HG02852 (cell line): ENCODE measurements at regions not wholly inside any gene's neighbourhood (a gene's known extent, or its start where the extent isn't known, plus 50 kb on each side); places are given as distances from the start of the nearest gene placed in this dataset.
"Not testable (repeated sequence)": the region's sequence is repeated elsewhere in the genome, so short reads cannot be mapped to it uniquely, and the experiment has no call there.

ENCODE experiments used
- ATAC-seq: cut with Tn5 transposase; IDR thresholded peaks from one replicate; pipeline ENCODE4 v1.9.1; 2021; ENCODE audit warnings: mild to moderate bottlenecking, moderate library complexity; ENCODE audit not compliant: unreplicated experiment

DNA sequence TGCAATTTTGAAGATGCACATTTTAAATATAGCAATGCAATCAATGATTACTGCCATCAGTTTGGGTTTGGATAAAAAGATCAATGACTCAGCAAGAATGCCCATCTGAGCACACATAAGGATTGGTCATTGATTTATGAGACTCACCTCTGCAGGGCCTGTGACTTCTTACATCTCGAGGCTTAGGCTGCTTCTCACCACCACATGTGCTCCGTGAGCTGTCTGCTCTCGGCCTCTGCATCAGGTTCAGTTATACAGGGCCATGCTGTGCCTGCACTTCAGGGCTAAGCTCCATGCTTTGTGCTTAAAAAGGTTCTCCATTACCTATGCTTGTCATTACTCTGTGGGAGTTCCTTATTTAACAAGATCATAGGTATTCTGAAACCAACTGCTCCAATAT is 887.5 kb downstream of the DIPK2A start:
- no peak for ATAC-seq

DNA sequence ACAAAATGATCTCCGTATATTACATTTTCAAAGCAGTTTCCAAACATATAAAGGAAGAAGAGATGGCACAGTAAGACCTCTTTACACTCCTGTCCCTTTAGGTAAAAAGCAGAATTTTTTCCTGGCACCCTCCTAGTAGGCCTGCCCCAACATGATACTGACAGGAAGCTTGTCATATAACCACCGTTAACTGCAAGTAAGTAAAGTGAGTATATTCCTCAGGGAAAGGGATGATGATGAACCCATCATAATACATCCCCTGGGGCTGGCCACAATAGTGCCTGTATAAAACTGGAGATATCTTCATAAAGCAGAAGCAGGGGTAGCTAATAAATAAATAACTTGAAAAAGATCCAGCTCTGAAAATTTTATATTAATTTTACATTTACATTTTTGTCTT is 893.0 kb downstream of the DIPK2A start:
- ATAC-seq = no peak

DNA sequence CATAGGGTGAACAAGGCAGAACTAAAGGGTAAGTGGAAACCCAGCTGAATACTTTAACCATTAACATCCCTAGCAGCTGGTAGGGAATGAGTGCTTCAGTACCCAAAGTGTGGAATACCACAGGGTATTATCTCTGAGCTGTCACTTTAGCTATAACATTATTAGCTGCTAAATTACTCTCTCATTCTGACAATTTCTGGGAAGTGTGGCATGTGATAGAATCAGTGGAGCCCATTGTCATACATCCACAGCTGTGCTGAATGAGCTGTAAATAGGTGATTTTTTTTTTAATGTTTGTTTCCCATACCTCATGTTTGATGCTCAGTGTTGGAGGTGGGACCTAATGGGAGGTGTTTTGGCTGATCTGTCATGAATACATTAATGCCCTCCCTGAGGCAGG is 894.3 kb downstream of the DIPK2A start:
- no peak for ATAC-seq

DNA sequence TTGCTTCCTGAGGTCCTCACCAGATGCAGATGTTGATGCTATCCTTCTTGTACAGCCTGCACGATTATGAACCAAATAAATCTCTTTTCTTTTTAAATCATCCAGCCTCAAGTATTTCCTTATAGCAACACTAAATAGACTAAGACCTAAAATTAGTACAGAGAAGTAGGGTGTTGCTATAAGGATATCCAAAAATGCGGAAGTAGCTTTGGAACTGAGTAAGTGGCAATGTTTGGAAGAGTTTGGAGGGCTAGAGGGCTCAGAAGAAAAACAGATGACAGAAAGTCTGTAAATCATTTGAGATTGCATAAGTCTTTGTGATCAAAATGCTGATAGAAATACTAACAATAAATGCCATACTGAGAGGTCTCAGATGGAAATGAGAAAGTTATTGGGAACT is 894.9 kb downstream of the DIPK2A start:
- ATAC-seq = no peak

DNA sequence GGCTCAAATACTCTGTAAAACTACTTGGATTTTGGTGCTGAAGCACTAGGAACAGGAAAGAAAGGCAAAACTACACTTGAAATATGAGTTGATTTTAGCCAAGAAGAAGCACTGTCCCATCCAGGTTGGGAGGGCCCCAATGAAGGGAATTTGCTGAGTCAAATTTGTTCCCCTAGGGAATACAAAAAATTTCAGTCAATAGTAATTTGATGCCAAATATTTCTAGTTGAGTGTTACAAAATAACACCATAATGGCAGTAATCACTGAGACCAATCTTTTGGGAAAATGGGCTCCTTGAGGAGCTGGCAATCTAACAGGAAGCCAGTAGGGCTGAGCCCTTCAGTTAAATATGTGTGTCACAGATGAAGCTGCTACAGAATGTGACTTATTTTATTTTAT is 896.9 kb downstream of the DIPK2A start:
- no peak for ATAC-seq

DNA sequence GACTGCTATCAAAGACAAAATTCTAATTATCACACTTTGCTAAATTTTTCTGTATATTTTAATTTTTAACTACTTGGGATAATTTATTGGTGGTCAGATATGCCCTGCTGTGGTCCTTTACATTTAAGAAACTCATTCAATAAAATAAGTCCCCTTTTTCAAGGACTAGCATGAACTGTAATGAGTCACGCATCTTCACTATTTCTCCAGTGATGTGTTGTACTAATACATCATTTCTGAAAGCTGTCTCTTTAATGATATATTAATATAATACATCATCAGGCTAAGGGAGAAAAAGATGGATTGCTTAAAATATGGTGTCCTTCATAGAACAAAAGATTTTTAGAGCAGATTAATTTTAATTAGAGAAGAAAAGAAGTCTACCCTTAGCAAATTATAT is 901.4 kb downstream of the DIPK2A start:
- no peak for ATAC-seq

DNA sequence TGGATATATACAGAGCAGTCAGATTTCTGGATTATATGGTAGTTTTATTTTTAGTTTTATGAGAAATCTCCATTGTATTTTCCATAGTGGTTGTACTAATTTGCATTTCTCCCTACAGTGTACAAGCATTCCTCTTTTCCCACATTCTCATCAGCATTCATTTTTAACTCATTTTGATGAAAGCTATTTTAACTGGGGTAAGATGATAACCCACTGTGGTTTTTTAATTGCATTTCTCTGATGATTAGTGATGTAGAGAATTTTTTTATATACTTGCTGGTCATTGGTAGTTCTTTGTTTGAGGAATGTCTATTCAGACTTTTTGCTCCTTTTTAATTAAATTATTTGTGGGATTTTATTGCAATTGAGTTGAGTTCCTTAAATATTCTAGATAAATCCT is 903.6 kb downstream of the DIPK2A start:
- no peak for ATAC-seq

DNA sequence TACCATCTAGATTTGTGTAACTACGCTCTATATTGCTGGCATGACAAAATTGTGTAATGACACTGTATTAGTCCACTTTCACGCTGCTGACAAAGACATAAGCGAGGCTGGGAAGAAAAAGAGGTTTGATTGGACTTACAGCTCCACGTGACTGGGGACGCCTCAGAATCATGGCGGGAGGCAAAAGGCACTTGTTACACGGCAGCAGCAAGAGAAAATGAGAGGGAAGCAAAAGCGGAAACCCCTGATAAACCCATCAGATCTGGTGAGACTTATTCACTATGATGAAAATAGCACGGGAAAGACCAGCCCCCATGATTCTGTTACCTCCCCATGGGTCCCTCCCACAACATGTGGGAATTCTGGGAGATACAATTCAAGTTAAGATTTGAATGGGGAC is 905.7 kb downstream of the DIPK2A start:
- no peak for ATAC-seq

DNA sequence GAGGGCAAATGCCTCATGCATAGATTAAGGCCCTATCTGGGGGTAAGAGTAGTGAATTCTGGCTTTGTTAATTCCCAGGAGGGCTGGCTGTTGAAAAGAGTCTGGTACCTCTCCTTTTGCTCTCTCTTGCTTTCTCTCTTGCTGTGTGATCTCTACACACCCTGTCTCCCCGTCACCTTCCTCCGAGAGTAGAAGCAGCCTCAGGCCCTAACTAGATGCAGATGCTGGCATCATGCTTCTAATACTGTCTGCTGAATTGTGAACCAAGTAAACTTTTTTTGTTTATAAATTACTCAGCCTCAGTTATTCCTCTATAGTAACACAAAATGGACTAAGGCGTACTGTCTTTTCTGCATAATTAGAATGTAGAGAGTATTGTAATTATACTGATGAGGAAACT is 908.1 kb downstream of the DIPK2A start:
- ATAC-seq = no peak

DNA sequence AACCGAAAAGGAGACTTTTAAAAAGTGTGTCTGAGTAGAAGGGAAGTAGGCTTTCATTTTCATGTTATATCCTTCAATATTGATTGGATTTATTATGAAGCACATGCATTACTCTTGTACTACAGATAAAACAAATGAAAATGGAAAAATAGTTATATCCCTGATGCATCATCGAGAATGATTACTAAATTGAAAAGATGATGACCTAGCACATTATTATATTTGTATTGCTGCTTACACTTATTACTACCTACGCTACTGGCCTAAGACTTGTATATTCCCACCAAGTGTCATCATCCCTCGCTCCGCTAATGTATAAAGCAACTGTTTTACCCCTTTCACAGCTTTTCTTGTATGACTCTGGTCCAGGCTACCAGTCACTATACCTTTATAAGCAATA is 922.4 kb downstream of the DIPK2A start:
- ATAC-seq = no peak

DNA sequence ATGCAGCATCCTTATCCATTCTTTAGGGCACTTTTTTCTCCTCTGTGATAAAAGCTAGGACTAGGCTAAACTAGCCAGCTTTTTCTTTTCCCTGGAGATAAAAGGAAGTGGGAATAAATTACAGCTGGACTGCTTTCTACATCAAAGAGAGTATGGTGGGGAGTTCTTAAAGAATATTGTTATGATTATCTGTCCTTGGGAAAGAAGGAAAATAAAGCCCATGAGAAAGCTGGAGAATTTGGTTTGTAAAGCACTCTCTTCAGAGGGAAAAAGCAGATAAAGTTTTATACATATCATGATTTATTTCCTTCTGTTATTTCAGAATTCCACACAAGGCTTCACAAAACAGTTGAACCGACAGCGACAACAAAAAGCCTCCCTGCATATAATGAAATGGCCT is 923.0 kb downstream of the DIPK2A start:
- ATAC-seq = no peak

DNA sequence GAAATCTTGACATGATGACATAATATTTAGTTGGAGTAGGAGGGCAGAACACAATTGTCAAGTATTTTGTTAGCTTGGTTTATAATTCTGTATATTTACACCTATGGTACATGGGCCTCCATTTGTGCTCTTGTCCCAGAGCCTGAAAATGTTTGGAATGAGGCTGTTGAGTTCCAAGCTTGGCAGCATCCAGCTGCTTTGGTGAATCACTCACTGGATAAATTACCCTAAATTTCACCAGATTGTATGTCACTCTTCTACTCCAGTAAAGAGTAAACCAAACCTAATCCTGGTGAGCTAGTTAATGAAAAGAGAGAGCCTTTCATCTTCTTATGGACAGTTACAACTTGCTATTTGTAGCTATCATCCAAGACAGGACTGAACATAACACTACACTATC is 928.7 kb downstream of the DIPK2A start:
- ATAC-seq = no peak

DNA sequence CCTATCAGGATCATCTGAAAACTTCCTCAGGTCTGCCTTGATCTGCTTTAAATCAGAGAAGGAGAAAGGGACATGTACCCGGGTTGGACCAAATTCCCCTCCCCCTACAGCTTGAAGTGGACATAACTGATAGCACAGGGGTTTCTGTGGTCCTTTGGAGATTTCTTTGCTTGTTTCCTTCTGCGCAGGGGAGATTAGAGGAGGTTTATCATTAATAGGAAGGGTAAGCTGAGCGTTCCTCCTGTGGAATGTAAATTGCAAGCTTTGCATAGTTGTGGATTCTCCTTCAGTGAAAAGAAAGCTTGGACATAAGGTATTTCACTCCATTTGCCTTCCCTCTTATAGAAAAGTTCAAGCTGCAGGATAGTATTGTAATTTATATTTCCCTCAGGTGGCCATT is 936.0 kb downstream of the DIPK2A start:
- ATAC-seq = not testable (repeated sequence)

DNA sequence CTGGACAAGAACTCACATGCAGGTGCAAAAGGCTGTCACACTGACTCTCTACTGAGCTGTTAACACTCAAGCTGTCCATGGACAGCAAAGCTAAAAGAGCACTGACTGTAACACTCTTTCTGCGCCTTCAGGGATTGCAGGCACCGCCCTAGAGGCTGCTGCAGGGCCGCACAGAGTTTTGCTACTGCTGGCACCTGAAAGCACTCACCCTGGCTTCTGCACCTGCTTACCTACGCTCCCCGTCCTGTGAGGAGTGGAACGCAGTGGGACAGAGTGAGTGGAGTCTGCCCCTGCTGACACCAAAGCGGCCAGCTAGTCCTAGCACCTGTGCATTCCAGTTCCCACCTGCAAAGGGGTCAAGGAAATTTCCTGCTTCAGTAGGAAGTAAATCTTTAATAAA is 941.3 kb downstream of the DIPK2A start:
- no peak for ATAC-seq

DNA sequence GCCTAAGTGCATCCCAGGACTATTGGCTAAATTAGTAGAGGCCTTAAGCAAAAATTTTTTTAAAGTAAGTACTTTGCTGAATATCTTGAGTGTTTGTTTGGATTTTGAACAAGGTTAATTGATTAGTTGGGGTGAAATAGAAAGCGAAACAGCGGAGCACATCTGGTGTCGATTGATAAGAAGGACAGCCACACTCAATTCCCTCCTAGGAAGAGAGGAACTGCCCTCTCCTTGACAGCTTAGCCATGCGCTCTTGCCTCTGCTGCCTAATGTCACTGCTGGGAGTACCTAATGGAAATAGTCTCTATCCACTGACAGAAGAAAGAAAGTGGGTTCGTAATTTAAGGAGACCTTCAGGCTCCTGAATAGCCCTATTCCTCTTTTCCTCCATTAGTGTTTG is 943.6 kb downstream of the DIPK2A start:
- no peak for ATAC-seq

DNA sequence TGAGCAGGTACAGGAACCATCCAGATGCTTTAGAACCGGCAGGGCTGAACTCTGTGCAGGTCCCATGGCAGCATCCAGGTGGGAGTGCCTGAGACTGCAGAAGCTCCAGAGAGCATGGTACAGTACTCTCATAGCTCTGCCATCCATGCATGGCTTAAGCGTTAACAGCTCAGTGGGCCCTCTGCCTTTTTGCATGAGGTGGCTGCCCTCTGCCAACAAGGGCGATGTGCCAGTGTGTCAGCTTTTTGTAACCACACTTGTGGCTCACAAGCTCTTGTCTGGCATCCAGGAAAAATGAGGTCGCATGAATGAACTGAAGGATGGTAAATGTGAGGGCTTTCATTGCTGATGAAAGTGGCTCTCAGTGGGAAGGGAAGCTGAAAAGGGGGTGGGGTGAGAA is 950.1 kb downstream of the DIPK2A start:
- no peak for ATAC-seq

DNA sequence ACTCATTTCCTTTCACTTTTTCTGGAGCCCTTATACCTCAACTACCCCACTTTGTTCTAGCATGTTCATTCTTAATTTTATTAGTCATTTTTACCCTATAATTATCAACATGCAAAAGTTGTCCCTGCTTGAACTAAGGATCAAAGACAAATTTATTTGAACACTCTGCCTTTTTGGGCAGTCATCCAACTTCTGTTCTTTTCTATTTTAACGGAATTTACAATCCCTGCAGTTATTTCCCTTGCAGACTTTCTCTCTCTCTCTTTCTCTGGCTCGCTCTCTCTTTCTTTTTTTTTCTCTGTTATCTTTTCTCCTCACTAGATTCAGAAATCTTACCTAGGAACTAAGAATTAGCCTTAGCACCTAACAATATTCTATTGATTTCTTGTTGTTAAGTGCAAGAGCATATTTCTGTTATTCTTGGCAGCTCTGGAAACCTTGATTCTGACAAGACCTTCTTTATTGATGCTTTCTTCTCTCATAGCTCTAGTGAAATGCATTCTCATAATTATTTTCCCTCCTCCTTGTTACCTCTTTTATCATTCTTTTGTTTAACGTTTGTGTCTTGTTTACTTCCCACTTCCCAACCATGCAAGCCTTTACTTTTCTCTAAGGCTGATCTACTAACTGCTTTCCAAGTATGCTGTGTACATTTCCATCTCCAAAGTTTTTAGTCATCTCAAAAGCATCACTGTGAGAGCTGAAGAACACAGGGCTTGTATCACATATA is 951.6 kb downstream of the DIPK2A start:
- ATAC-seq = no peak

DNA sequence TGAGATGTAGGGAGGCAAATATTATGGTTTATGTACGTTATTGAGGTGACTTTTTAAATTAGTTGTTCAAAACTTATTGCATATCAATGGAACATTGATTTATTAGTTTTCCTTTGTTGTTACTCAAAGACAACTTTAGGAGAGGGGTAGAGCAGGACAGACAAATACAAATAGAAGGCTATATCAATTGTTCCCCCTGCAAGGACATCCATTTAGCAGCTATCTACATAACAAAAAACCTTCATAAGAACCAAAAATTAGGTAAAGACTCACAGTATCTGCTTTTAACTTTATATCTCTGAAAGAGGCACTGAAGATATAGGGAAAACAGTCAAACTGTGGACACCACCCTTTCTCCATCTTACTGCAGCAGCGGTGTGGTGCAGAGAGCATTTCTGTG is 958.8 kb downstream of the DIPK2A start:
- ATAC-seq = no peak

DNA sequence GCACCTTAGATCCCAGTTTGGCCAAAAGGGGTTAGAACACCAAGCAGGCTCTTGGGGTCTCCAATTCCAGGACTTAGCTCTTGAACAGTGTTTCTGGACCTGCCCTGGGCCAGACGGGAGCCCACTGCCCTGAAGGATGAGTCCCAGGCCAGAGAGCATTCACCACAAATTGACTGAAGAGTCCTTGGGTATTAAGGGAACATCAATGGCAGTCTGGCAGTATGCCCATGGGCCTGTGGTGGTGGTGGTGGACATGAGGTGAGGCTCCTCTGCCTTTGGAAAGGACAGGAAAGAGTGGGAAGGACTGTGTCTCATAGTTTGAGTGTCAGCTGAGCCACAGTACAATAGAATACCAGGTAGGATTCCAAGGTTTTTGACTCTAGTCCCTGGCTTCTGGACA is 960.0 kb downstream of the DIPK2A start:
- no peak for ATAC-seq

DNA sequence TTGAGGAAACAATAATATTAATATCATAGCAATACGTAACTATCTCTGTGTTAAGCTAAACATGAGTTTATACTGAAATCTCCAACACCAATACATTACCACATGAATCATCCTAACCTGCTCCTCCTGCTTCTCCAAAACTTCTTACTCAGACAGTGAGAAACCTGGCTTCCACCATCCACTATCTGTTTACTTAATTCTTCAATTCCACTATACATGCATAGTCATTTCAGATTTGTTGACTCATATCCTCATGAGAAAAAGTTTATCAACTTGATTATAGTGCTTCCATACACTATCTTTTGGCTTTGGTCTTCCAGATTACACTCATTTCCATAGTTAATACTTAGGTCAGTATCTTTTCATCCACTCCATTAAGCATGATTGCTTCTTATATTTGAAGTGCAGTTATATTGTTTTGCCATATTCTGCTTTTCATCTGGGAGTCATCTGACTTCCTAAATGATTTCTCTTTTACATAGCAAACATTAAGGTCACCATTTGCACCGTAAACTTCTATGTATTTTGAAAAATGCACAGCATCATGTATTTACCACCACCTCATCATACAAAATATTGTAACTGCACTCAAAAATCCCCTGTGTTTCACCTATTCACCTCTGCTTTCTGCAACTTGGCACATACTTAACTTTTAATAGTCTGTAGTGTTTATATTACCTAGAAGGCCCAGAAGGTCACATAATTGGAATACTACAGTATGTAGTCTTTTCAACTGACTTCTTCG is 970.6 kb downstream of the DIPK2A start:
- no peak for ATAC-seq

DNA sequence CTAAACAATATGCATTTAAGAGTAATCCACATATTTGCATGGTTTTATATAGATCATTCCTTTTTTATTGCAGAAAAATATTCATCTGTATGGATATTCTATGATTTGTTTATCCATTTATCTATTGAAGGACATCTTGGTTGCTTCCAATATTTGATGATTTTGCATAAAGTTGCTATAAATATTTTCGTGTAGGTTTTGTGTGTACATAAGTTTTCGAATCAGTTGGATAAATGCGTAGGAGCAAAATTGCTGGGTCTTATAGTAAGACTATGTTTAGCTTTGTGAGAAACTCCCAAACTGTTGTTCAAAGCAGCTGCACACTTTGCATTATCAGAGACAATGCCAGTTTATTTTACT is 971.2 kb downstream of the DIPK2A start:
- ATAC-seq = no peak

DNA sequence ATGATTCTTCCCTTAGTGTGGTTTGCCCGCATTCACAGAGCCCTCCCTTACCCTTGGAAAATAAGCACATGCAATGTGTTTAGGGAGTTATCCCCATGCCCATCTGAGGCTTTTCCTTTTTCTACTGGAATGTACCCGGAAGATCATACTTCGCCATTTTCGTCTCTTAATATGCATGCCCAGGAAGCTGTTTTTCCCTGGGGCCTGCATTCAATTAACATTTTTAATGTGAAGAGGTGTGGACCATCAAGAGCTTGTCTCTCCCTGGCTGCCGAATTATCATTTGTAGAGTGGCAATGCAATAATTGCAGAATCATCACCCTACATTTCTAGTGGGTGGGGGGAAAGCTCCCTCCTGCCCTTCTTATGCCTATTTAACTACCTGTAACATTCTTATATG is 976.3 kb downstream of the DIPK2A start:
- no peak for ATAC-seq

DNA sequence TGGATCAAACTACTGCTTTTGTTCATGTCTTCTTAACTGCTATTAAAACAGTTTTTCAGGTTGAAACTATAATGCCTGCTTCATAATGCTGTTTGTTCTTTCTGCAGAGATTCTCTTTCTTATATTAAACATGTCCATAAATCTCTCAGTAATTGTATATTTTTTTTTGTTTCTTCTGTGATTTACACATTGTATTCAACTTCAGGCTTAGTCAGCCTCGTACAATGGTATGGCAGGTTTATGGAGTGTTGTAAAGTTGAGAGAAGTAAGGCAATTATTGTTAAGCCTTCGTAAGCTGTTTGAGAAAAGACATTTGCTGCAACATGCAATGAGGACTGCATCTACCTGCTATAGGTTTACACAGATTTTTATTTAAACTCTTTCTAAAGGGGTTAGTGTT is 977.1 kb downstream of the DIPK2A start:
- ATAC-seq = no peak
